ENCODE measurements at regions not wholly inside any gene's neighbourhood (a gene's known extent, or its start where the extent isn't known, plus 50 kb on each side); places are given as distances from the start of the nearest gene placed in this dataset.

DNA sequence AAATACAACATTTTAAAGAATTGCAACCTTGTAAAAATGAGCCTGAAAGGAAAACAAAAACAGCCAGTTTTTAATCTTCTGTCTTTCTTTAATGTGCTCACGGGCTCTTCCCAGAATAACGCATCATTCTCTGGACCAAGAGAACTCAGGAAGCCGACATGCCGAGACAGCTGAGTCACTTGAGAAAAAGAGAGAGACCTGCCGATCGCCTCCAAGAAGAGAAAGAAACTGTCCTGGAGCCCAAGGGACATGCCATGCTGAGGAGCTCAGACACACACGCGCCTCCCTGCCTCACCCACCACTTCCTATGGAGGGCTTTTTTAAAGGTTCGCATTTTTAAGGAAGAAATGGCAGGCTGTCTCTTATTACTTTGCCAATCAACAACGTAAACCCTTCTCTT, 176.4 kb downstream of the ZNF281 start:
- in situ Hi-C loops (cut with HindIII; ENCODE audit: low pct_unique_long_range_greater_than_20kb, low sequenced_read_pairs), result no loop called here
- no peak for DNase-seq (ENCODE audit: low read depth)

DNA sequence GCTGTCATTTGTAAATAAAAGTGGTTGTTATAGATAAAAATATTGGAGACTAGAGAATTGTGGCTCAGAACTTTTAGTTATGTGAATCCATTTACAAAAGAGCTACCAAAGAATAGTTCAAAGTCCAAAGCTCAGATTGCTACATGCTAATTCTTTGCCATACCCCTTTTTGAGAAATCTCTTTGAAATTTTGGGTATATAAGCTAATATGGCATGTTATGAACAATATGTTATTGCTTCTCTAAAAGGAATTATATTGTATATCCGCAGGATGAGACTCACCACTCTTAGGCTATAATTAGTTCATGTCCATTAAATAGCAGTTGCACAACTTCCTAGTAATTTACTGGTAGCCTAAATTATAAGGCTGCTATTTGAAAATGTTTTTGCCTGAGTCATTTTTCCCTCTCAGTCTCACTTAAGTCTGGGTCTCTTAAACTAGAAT, 178.0 kb downstream of the ZNF281 start:
- no peak for DNase-seq (ENCODE audit: low read depth)
- in situ Hi-C loops (cut with HindIII; ENCODE audit: low pct_unique_long_range_greater_than_20kb, low sequenced_read_pairs), result no loop called here

DNA sequence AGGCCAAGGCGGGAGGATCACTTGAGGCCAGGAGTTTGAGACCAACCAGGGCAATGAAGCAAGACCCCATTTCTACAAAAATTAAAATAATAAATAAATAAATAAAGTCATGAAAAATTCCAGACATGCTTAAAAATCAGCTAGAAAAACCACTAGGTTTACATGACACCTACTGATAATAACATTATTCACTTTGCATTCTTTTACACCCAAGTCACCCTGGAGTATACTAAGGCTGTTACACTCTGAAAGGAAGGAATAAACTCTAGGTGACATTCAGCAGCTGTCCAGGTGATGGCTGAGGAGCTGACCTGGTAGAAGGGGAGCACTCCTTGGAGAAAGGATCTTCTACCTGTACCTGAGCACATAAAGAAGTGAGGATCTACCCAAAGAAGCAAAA, 179.2 kb downstream of the ZNF281 start:
- DNase-seq (ENCODE audit: low read depth), result no peak
- in situ Hi-C loops (cut with HindIII; ENCODE audit: low pct_unique_long_range_greater_than_20kb, low sequenced_read_pairs), result no loop called here

DNA sequence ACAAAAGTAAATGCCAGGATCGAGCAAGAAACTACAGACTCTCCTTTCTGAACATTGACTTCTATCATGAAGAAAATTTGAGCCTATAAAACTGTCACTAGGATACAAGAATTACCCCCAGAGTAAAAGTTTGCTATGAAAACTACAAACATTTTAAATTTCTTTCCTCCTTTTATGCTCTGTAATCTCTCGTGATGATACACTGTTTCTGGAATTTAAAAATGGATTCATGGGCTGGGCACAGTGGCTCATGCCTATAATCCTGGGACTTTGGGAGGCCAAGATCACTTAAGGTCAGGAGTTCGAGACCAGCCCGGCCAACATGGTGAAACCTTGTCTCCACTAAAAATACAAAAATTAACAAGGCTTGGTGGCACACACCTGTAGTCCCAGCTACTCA, 181.3 kb downstream of the ZNF281 start:
- no peak for DNase-seq (ENCODE audit: low read depth)
- in situ Hi-C loops (cut with HindIII; ENCODE audit: low pct_unique_long_range_greater_than_20kb, low sequenced_read_pairs), result no loop called here

DNA sequence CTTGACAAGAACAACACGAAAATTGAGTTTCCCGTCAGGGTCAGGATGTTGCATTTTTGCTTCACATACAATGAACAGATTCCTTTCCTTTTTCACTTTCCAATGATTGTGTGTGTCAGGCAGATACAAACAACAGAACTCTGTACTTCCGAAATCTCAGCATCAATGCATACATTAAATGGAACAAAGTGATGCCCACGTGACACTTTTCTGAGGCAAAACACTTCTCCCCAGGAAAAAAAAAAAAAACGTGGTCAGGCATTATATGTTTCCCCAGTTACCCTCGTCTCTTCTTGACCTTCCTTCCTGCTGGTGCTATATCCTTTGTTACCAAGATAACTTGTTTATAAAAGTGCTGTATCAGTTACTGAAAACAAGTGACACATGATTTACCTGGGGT, 181.8 kb downstream of the ZNF281 start:
- in situ Hi-C loops (cut with HindIII; ENCODE audit: low pct_unique_long_range_greater_than_20kb, low sequenced_read_pairs), result no loop called here
- no peak for DNase-seq (ENCODE audit: low read depth)
